GM18502 (cell line): ENCODE measurements at regions not wholly inside any gene's neighbourhood (a gene's known extent, or its start where the extent isn't known, plus 50 kb on each side); places are given as distances from the start of the nearest gene placed in this dataset.
A peak's percentile ranks its signal among the peaks of the same experiment; 100 is the strongest.

Source experiments
- ATAC-seq: cut with Tn5 transposase; IDR thresholded peaks from one replicate; pipeline ENCODE4 v1.9.1; 2021; ENCODE audit warnings: mild to moderate bottlenecking; ENCODE audit not compliant: unreplicated experiment, poor library complexity

- no peak for ATAC-seq
Measured at GRCh38 chr3:28718074-28718849, 369.6 kb upstream of the AZI2 start.

- ATAC-seq: peak; percentile 92
Measured at GRCh38 chr3:28726840-28727239, 378.2 kb upstream of the AZI2 start.

GRCh38 chr3:28727307-28727706, 378.7 kb upstream of the AZI2 start:
- no peak for ATAC-seq

- no peak for ATAC-seq
Measured at GRCh38 chr3:28738425-28738824, 389.8 kb upstream of the AZI2 start.

- no peak for ATAC-seq
Measured at GRCh38 chr3:28739647-28740046, 391.0 kb upstream of the AZI2 start.

- ATAC-seq: no peak
Measured at GRCh38 chr3:28743271-28743670, 394.6 kb upstream of the AZI2 start.

- no peak for ATAC-seq
Measured at GRCh38 chr3:28743831-28744230, 395.2 kb upstream of the AZI2 start.

- ATAC-seq: no peak
Measured at GRCh38 chr3:28745436-28745835, 396.8 kb upstream of the AZI2 start.

GRCh38 chr3:28745916-28746617, 397.4 kb upstream of the AZI2 start:
- ATAC-seq: no peak

GRCh38 chr3:28746990-28747389, 398.4 kb upstream of the AZI2 start:
- ATAC-seq: no peak

GRCh38 chr3:28751864-28752263, 403.2 kb upstream of the AZI2 start:
- ATAC-seq: no peak

GRCh38 chr3:28752290-28752689, 403.7 kb upstream of the AZI2 start:
- ATAC-seq: no peak

- ATAC-seq: no peak
Measured at GRCh38 chr3:28756056-28756455, 407.4 kb upstream of the AZI2 start.

- no peak for ATAC-seq
Measured at GRCh38 chr3:28758115-28758514, 409.5 kb upstream of the AZI2 start.

GRCh38 chr3:28761375-28761774, 412.8 kb upstream of the AZI2 start:
- no peak for ATAC-seq

GRCh38 chr3:28765194-28765593, 416.6 kb upstream of the AZI2 start:
- ATAC-seq: no peak

- ATAC-seq: no peak
Measured at GRCh38 chr3:28768439-28768838, 419.8 kb upstream of the AZI2 start.

GRCh38 chr3:28777806-28778475, 429.3 kb upstream of the AZI2 start:
- no peak for ATAC-seq

GRCh38 chr3:28780480-28780879, 431.9 kb upstream of the AZI2 start:
- no peak for ATAC-seq

GRCh38 chr3:28781053-28781452, 432.4 kb upstream of the AZI2 start:
- ATAC-seq: no peak

GRCh38 chr3:28786446-28786845, 437.8 kb upstream of the AZI2 start:
- ATAC-seq: no peak
